ENCODE measurements at regions not wholly inside any gene's neighbourhood (a gene's known extent, or its start where the extent isn't known, plus 50 kb on each side); places are given as distances from the start of the nearest gene placed in this dataset.

- no peak for TF ChIP-seq GATA2 (IDR thresholded peaks at IDR 0.05; ENCODE audit: low read depth, low read length)
- no peak for TF ChIP-seq GATA3 (IDR thresholded peaks at IDR 0.05; ENCODE audit: low read depth, low read length)
Measured at GRCh38 chr5:3878267-3878666, 282.6 kb downstream of the IRX1 start.
